Osteoblast (primary cell): ENCODE measurements at regions not wholly inside any gene's neighbourhood (a gene's known extent, or its start where the extent isn't known, plus 50 kb on each side); places are given as distances from the start of the nearest gene placed in this dataset.

Source experiments
- DNase-seq: peaks from one replicate; pipeline ENCODE4 v3.0.0; 2011; ENCODE audit warnings: low spot score, mixed read lengths; ENCODE audit not compliant: insufficient read length; ENCODE audit errors: missing footprints
- H2AFZ ChIP-seq: 2 replicates; pipeline ENCODE4 v1.6.0; 2011; ENCODE audit warnings: mild to moderate bottlenecking, low read length
- H3K27ac ChIP-seq: 2 replicates; pipeline ENCODE4 v1.5.1; 2011; ENCODE audit warnings: mild to moderate bottlenecking, low read depth, low read length, moderate library complexity
- H3K27me3 ChIP-seq: 2 replicates; pipeline ENCODE4 v1.6.0; 2012; ENCODE audit warnings: mild to moderate bottlenecking, control low read depth, inconsistent platforms, low read length, moderate library complexity; ENCODE audit not compliant: insufficient read depth
- H3K36me3 ChIP-seq: 2 replicates; pipeline ENCODE4 v1.5.1; 2011; ENCODE audit warnings: mild to moderate bottlenecking, low read length, control low read depth, moderate library complexity; ENCODE audit not compliant: insufficient read depth
- H3K4me1 ChIP-seq: 2 replicates; pipeline ENCODE4 v1.5.1; 2011; ENCODE audit warnings: mild to moderate bottlenecking, low read length, control low read depth, moderate library complexity; ENCODE audit not compliant: insufficient read depth
- H3K4me2 ChIP-seq: 2 replicates; pipeline ENCODE4 v1.6.0; 2011; ENCODE audit warnings: mild to moderate bottlenecking, low read length; ENCODE audit not compliant: insufficient read depth
- H3K4me3 ChIP-seq: fragments of 200-600 bp; sonication (generic); 3 replicates; pipeline ENCODE4 v1.5.1; 2012; ENCODE audit warnings: mild to moderate bottlenecking, low read length, inconsistent platforms; ENCODE audit not compliant: insufficient read depth
- H3K79me2 ChIP-seq: 2 replicates; pipeline ENCODE4 v1.6.0; 2012; ENCODE audit warnings: mild to moderate bottlenecking, low read length, control low read depth, inconsistent platforms; ENCODE audit not compliant: insufficient read depth
- H3K9me3 ChIP-seq: 2 replicates; pipeline ENCODE4 v1.5.1; 2011; ENCODE audit warnings: low read depth, low read length, control low read depth
- H4K20me1 ChIP-seq: 2 replicates; pipeline ENCODE4 v1.6.0; 2012; ENCODE audit warnings: mild to moderate bottlenecking, low read length, control low read depth; ENCODE audit not compliant: insufficient read depth
- CTCF ChIP-seq: IDR thresholded peaks from 2 replicates; pipeline ENCODE4 v1.5.1; 2011; ENCODE audit warnings: mild to moderate bottlenecking, low read depth, low read length, moderate library complexity; ENCODE audit errors: extremely low read depth

- Histone ChIP-seq H3K79me2 (no peaks in the 10 kb centered on the region), H4K20me1 (no peaks in the 10 kb centered on the region), H3K36me3 (no peaks in the 10 kb centered on the region), H3K27me3 (peaks cover 38% of the 10 kb centered on the region), H3K9me3 (no peaks in the 10 kb centered on the region), H2AFZ (no peak overlapping the region), H3K4me3 (no peak overlapping the region), H3K27ac (no peak overlapping the region), H3K4me2 (no peak overlapping the region), H3K4me1 (no peaks in the 10 kb centered on the region)
- no peak for TF ChIP-seq CTCF
- no peak for DNase-seq
These were observed 76.4 kb downstream of the SNRPE start for GRCh38 chr1:203937678-203938330.

- Histone ChIP-seq H3K9me3 (no peaks in the 10 kb centered on the region), H4K20me1 (no peaks in the 10 kb centered on the region), H3K79me2 (no peaks in the 10 kb centered on the region), H2AFZ (no peak overlapping the region), H3K4me3 (no peak overlapping the region), H3K4me2 (no peak overlapping the region), H3K4me1 (no peaks in the 10 kb centered on the region), H3K36me3 (no peaks in the 10 kb centered on the region), H3K27me3 (peaks cover 26% of the 10 kb centered on the region), H3K27ac (no peak overlapping the region)
- DNase-seq, result peak; percentile 46
- TF ChIP-seq CTCF, result no peak
These were observed 83.4 kb downstream of the SNRPE start for GRCh38 chr1:203944651-203945404.

- H3K4me2 ChIP-seq, result no peak overlapping the region
- no peaks in the 10 kb centered on the region for H3K27me3 ChIP-seq
- no peaks in the 10 kb centered on the region for H3K36me3 ChIP-seq
- no peak for TF ChIP-seq CTCF
- no peak overlapping the region for H3K4me3 ChIP-seq
- H3K4me1 ChIP-seq, result no peaks in the 10 kb centered on the region
- no peaks in the 10 kb centered on the region for H4K20me1 ChIP-seq
- no peak overlapping the region for H3K27ac ChIP-seq
- H2AFZ ChIP-seq, result no peak overlapping the region
- no peaks in the 10 kb centered on the region for H3K9me3 ChIP-seq
- no peak for DNase-seq
- H3K79me2 ChIP-seq, result no peaks in the 10 kb centered on the region
These were observed 92.9 kb downstream of the SNRPE start for GRCh38 chr1:203954293-203954692.

GRCh38 chr1:203954788-203955552 lies 93.6 kb downstream of the SNRPE start:
- H3K4me2 ChIP-seq, result no peak overlapping the region
- no peaks in the 10 kb centered on the region for H3K9me3 ChIP-seq
- no peak for TF ChIP-seq CTCF
- H4K20me1 ChIP-seq, result no peaks in the 10 kb centered on the region
- H3K27me3 ChIP-seq, result no peaks in the 10 kb centered on the region
- H3K27ac ChIP-seq, result no peak overlapping the region
- no peaks in the 10 kb centered on the region for H3K36me3 ChIP-seq
- H3K4me3 ChIP-seq, result no peak overlapping the region
- no peaks in the 10 kb centered on the region for H3K79me2 ChIP-seq
- peak; percentile 55 for DNase-seq
- no peak overlapping the region for H2AFZ ChIP-seq
- H3K4me1 ChIP-seq, result no peaks in the 10 kb centered on the region
